Tibial nerve (tissue), 4 donors: ENCODE measurements at regions not wholly inside any gene's neighbourhood (a gene's known extent, or its start where the extent isn't known, plus 50 kb on each side); places are given as distances from the start of the nearest gene placed in this dataset.

Source experiments
- DNase-seq, 2 donors: peaks; one replicate each; pipeline ENCODE4 v3.0.0-alpha.2; 2019; ENCODE audit warnings: low spot score in 2 of 2
- H3K27ac ChIP-seq, 4 donors: fragments of 200-600 bp; sonication (generic) in 3 of 4; one replicate each; pipeline ENCODE4 v1.5.1; 2017 to 2019; ENCODE audit warnings: mild to moderate bottlenecking in 1 of 4
- H3K27me3 ChIP-seq, 2 donors: fragments of 200-600 bp; sonication (generic) in 1 of 2; one replicate each; pipeline versions ENCODE4 v1.5.1 to v1.6.0; 2017 to 2019
- H3K36me3 ChIP-seq, 3 donors: fragments of 200-600 bp; sonication (generic); one replicate each; pipeline ENCODE4 v1.5.1; 2018 to 2019
- H3K4me1 ChIP-seq, 4 donors: fragments of 200-600 bp; sonication (generic) in 3 of 4; one replicate each; pipeline ENCODE4 v1.5.1; 2017 to 2019
- H3K4me3 ChIP-seq, 4 donors: fragments of 200-600 bp; sonication (generic) in 3 of 4; one replicate each; pipeline ENCODE4 v1.5.1; 2017 to 2019; ENCODE audit warnings: mild to moderate bottlenecking in 1 of 4, moderate library complexity in 1 of 4
- H3K9me3 ChIP-seq, 4 donors: fragments of 200-600 bp; sonication (generic) in 3 of 4; one replicate each; pipeline ENCODE4 v1.5.1; 2017 to 2019
- CTCF ChIP-seq, 5 experiments: fragments of 200-600 bp in 3 of 5; fragments of 450-650 bp in 2 of 5; sonication (generic) in 3 of 5; IDR thresholded peaks; one replicate each; pipeline ENCODE4 v1.5.1; 2016 to 2019; ENCODE audit warnings: antibody characterized with exemption in 5 of 5, mild to moderate bottlenecking in 3 of 5, moderate library complexity in 2 of 5
- EP300 ChIP-seq, 2 donors: sonication (generic); formaldehyde crosslinking; IDR thresholded peaks; one replicate each; pipeline ENCODE4 v1.6.1; 2017; ENCODE audit warnings: antibody characterized with exemption in 2 of 2, mild to moderate bottlenecking in 1 of 2
- POLR2A ChIP-seq, 2 donors: fragments of 450-650 bp; IDR thresholded peaks; one replicate each; pipeline ENCODE4 v1.6.1; 2017; ENCODE audit warnings: antibody characterized with exemption in 2 of 2, mild to moderate bottlenecking in 2 of 2, moderate library complexity in 2 of 2
- WGBS, 2 donors: methylation state at CpG; one replicate each; pipeline ENCODE4 v1.1.5; 2018; 5-methylcytosine and 5-hydroxymethylcytosine counted together

- DNase-seq = no peak
- Histone ChIP-seq H3K36me3 (no peaks in the 10 kb centered on the region), H3K27me3 (no peaks in the 10 kb centered on the region), H3K9me3 (no peaks in the 10 kb centered on the region), H3K27ac (no peak overlapping the region), H3K4me1 (no peaks in the 10 kb centered on the region), H3K4me3 (no peak overlapping the region)
- WGBS, 2 donors = 96 to 98% methylated on average over 2 of the region's 2 CpGs
- TF ChIP-seq CTCF (IDR thresholded peaks at IDR 0.05) (no peak), EP300 (IDR thresholded peaks at IDR 0.05) (no peak), POLR2A (IDR thresholded peaks at IDR 0.05) (no peak)
These were observed 127.3 kb upstream of the WDR1 start for GRCh38 chr4:10243856-10244255.

GRCh38 chr4:10240691-10241090 lies 124.1 kb upstream of the WDR1 start:
- no peaks in the 10 kb centered on the region for H3K9me3 ChIP-seq
- TF ChIP-seq CTCF (IDR thresholded peaks at IDR 0.05) (no peak), POLR2A (IDR thresholded peaks at IDR 0.05) (no peak), EP300 (IDR thresholded peaks at IDR 0.05) (no peak)
- no peak overlapping the region for H3K27ac ChIP-seq
- H3K4me3 ChIP-seq = no peak overlapping the region
- no peaks in the 10 kb centered on the region for H3K4me1 ChIP-seq
- no peak for DNase-seq
- 29 to 50% methylated on average over 1 of the region's 1 CpG for WGBS, 2 donors
- H3K36me3 ChIP-seq = no peaks in the 10 kb centered on the region
- H3K27me3 ChIP-seq = no peaks in the 10 kb centered on the region

GRCh38 chr4:10239982-10240654 lies 123.5 kb upstream of the WDR1 start:
- TF ChIP-seq POLR2A (IDR thresholded peaks at IDR 0.05) (no peak), CTCF (IDR thresholded peaks at IDR 0.05) (no peak), EP300 (IDR thresholded peaks at IDR 0.05) (no peak)
- Histone ChIP-seq H3K36me3 (no peaks in the 10 kb centered on the region), H3K27me3 (no peaks in the 10 kb centered on the region), H3K9me3 (no peaks in the 10 kb centered on the region), H3K4me3 (no peak overlapping the region), H3K27ac (no peak overlapping the region), H3K4me1 (no peaks in the 10 kb centered on the region)
- DNase-seq = no peak
- 72 to 75% methylated on average over 7 of the region's 7 CpGs for WGBS, 2 donors

- WGBS, 2 donors = 38 to 94% methylated on average over 1 of the region's 1 CpG
- Histone ChIP-seq H3K36me3 (no peaks in the 10 kb centered on the region), H3K27ac (no peak overlapping the region), H3K27me3 (no peaks in the 10 kb centered on the region), H3K4me1 (no peaks in the 10 kb centered on the region), H3K9me3 (no peaks in the 10 kb centered on the region), H3K4me3 (no peak overlapping the region)
- no peak for DNase-seq
- TF ChIP-seq POLR2A (IDR thresholded peaks at IDR 0.05) = no peak
- TF ChIP-seq CTCF (IDR thresholded peaks at IDR 0.05) = no peak
- no peak for TF ChIP-seq EP300 (IDR thresholded peaks at IDR 0.05)
These were observed 120.5 kb upstream of the WDR1 start for GRCh38 chr4:10237131-10237530.

- Histone ChIP-seq H3K9me3 (no peaks in the 10 kb centered on the region), H3K4me1 (no peaks in the 10 kb centered on the region), H3K36me3 (no peaks in the 10 kb centered on the region), H3K27me3 (no peaks in the 10 kb centered on the region), H3K27ac (no peak overlapping the region), H3K4me3 (no peak overlapping the region)
- DNase-seq = no peak
- 72 to 73% methylated on average over 4 of the region's 4 CpGs for WGBS, 2 donors
- TF ChIP-seq EP300 (IDR thresholded peaks at IDR 0.05) = no peak
- TF ChIP-seq POLR2A (IDR thresholded peaks at IDR 0.05) = no peak
- TF ChIP-seq CTCF (IDR thresholded peaks at IDR 0.05) = no peak
These were observed 115.5 kb upstream of the WDR1 start for GRCh38 chr4:10232114-10232513.
